Neural cell (in vitro differentiated cells): ENCODE measurements at regions not wholly inside any gene's neighbourhood (a gene's known extent, or its start where the extent isn't known, plus 50 kb on each side); places are given as distances from the start of the nearest gene placed in this dataset.

Experiments used
- H2AFZ ChIP-seq: fragments of 200-600, 300-800 bp; sonication (generic), shearing (Covaris generic); 2 replicates; pipeline ENCODE4 v1.6.0; 2014; ENCODE audit warnings: low read depth, mild to moderate bottlenecking, antibody characterized with exemption, low read length, moderate library complexity
- H3F3A ChIP-seq: fragments of 200-600 bp; shearing (Covaris generic); 2 replicates; pipeline ENCODE4 v1.6.1; 2016; ENCODE audit warnings: mild to moderate bottlenecking, moderate library complexity, mixed read lengths, antibody characterized with exemption, low read length; ENCODE audit not compliant: insufficient read depth, poor library complexity, severe bottlenecking
- H3K27ac ChIP-seq: fragments of 200-600, 300-800 bp; sonication (generic), shearing (Covaris generic); 2 replicates; pipeline ENCODE4 v1.5.1; 2014; ENCODE audit warnings: mild to moderate bottlenecking, low read length, moderate library complexity
- H3K27me3 ChIP-seq: fragments of 300-800, 200-600 bp; sonication (generic), shearing (Covaris generic); 2 replicates; pipeline ENCODE4 v1.6.0; 2014; ENCODE audit warnings: mild to moderate bottlenecking, low read depth, low read length, moderate library complexity; ENCODE audit not compliant: insufficient read depth
- H3K36me3 ChIP-seq: fragments of 300-800, 200-600 bp; sonication (generic), shearing (Covaris generic); 2 replicates; pipeline ENCODE4 v1.5.1; 2014; ENCODE audit warnings: mild to moderate bottlenecking, antibody characterized with exemption, low read length, moderate library complexity; ENCODE audit not compliant: insufficient read depth
- H3K4me2 ChIP-seq: fragments of 300-800, 200-600 bp; sonication (generic), shearing (Covaris generic); 2 replicates; pipeline ENCODE4 v1.6.0; 2014; ENCODE audit warnings: mild to moderate bottlenecking, low read length
- H3K4me3 ChIP-seq: fragments of 300-800, 200-600 bp; sonication (generic), shearing (Covaris generic); 2 replicates; pipeline ENCODE4 v1.5.1; 2014; ENCODE audit warnings: mild to moderate bottlenecking, low read length, moderate library complexity
- H3K79me2 ChIP-seq: fragments of 200-600 bp; shearing (Covaris generic); replicated peaks from 2 replicates; pipeline ENCODE4 v1.6.0; 2014; ENCODE audit warnings: mild to moderate bottlenecking, low read length, moderate library complexity; ENCODE audit not compliant: insufficient read depth
- H3K9ac ChIP-seq: fragments of 300-800, 200-600 bp; sonication (generic), shearing (Covaris generic); 2 replicates; pipeline ENCODE4 v1.6.1; 2016; ENCODE audit warnings: mild to moderate bottlenecking, low read length, mixed read lengths
- H3K9me2 ChIP-seq: fragments of 200-600 bp; shearing (Covaris generic); 2 replicates; pipeline ENCODE4 v1.6.1; 2016; ENCODE audit warnings: mild to moderate bottlenecking, low read length, mixed read lengths; ENCODE audit not compliant: insufficient read depth
- H3K9me3 ChIP-seq: fragments of 200-600, 300-800 bp; sonication (generic), shearing (Covaris generic); 2 replicates; pipeline ENCODE4 v1.6.1; 2016; ENCODE audit warnings: mild to moderate bottlenecking, mixed run types, low read length, moderate library complexity, mixed read lengths
- H4K20me1 ChIP-seq: fragments of 200-600 bp; shearing (Covaris generic); 2 replicates; pipeline ENCODE4 v1.6.1; 2016; ENCODE audit warnings: mild to moderate bottlenecking, mixed run types; ENCODE audit not compliant: insufficient read depth
- EP300 ChIP-seq: fragments of 450-650 bp; conservative IDR thresholded peaks from 2 replicates; pipeline ENCODE4 v1.6.1; 2014; ENCODE audit warnings: antibody characterized with exemption, mild to moderate bottlenecking, moderate library complexity; ENCODE audit not compliant: poor library complexity, severe bottlenecking
- EZH2 ChIP-seq: fragments of 200-600, 300-800 bp; shearing (Covaris generic), sonication (generic); IDR thresholded peaks from 2 replicates; pipeline ENCODE4 v1.6.1; 2014; ENCODE audit warnings: antibody characterized with exemption, low read length, borderline replicate concordance, mild to moderate bottlenecking; ENCODE audit not compliant: insufficient read depth, poor library complexity, severe bottlenecking
- MXI1 ChIP-seq: fragments of 450-650 bp; conservative IDR thresholded peaks from 2 replicates; pipeline ENCODE4 v1.6.1; 2014; ENCODE audit warnings: antibody characterized with exemption, mild to moderate bottlenecking; ENCODE audit not compliant: poor library complexity, severe bottlenecking
- POLR2AphosphoS5 ChIP-seq: IDR thresholded peaks from 2 replicates; pipeline ENCODE4 v1.6.1; 2012
- RAD21 ChIP-seq: fragments of 450-650 bp; conservative IDR thresholded peaks from 2 replicates; pipeline ENCODE4 v1.6.1; 2014; ENCODE audit warnings: antibody characterized with exemption, mild to moderate bottlenecking, moderate library complexity
- SMC3 ChIP-seq: fragments of 450-650 bp; conservative IDR thresholded peaks from 2 replicates; pipeline ENCODE4 v1.6.1; 2014; ENCODE audit warnings: antibody characterized with exemption, mild to moderate bottlenecking, moderate library complexity; ENCODE audit not compliant: poor library complexity
- TAF1 ChIP-seq: IDR thresholded peaks from 2 replicates; pipeline ENCODE4 v1.6.1; 2012; ENCODE audit warnings: low read depth
- TF ChIP-seq, protein P1 (sequence below): IDR thresholded peaks from 2 replicates; pipeline ENCODE4 v1.6.1; 2012; ENCODE audit warnings: borderline replicate concordance
- TF ChIP-seq, protein P2 (sequence below): fragments of 450-650 bp; IDR thresholded peaks from 2 replicates; pipeline ENCODE4 v1.5.1; 2014; ENCODE audit warnings: antibody characterized with exemption, mild to moderate bottlenecking, moderate library complexity; ENCODE audit not compliant: poor library complexity, severe bottlenecking

DNA sequence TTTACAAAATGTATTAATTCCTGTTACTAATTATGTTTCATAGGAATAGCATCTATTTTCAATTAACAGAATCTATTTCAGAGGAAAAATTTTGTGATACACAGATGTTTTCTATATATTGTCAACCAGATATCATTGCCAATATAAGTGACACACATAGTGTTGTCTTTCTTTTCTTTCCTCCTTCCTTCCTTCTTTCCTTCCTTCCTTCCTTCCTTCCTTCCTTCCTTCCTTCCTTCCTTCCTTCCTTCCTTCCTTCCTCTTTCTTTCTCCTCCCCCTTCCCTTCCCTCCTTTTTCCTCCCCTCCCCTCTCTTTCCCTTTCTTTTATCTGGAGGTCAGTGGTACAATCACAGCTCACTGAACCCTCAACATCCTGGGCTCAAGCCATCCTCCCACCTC is 146.5 kb upstream of the DSEL start:
- TF ChIP-seq EP300 (no peak), SMC3 (no peak), TAF1 (no peak), RAD21 (no peak), EZH2 (no peak), MXI1 (no peak), POLR2AphosphoS5 (no peak)
- TF ChIP-seq, protein P1, sequence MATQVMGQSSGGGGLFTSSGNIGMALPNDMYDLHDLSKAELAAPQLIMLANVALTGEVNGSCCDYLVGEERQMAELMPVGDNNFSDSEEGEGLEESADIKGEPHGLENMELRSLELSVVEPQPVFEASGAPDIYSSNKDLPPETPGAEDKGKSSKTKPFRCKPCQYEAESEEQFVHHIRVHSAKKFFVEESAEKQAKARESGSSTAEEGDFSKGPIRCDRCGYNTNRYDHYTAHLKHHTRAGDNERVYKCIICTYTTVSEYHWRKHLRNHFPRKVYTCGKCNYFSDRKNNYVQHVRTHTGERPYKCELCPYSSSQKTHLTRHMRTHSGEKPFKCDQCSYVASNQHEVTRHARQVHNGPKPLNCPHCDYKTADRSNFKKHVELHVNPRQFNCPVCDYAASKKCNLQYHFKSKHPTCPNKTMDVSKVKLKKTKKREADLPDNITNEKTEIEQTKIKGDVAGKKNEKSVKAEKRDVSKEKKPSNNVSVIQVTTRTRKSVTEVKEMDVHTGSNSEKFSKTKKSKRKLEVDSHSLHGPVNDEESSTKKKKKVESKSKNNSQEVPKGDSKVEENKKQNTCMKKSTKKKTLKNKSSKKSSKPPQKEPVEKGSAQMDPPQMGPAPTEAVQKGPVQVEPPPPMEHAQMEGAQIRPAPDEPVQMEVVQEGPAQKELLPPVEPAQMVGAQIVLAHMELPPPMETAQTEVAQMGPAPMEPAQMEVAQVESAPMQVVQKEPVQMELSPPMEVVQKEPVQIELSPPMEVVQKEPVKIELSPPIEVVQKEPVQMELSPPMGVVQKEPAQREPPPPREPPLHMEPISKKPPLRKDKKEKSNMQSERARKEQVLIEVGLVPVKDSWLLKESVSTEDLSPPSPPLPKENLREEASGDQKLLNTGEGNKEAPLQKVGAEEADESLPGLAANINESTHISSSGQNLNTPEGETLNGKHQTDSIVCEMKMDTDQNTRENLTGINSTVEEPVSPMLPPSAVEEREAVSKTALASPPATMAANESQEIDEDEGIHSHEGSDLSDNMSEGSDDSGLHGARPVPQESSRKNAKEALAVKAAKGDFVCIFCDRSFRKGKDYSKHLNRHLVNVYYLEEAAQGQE, result no peak
- TF ChIP-seq, protein P2, sequence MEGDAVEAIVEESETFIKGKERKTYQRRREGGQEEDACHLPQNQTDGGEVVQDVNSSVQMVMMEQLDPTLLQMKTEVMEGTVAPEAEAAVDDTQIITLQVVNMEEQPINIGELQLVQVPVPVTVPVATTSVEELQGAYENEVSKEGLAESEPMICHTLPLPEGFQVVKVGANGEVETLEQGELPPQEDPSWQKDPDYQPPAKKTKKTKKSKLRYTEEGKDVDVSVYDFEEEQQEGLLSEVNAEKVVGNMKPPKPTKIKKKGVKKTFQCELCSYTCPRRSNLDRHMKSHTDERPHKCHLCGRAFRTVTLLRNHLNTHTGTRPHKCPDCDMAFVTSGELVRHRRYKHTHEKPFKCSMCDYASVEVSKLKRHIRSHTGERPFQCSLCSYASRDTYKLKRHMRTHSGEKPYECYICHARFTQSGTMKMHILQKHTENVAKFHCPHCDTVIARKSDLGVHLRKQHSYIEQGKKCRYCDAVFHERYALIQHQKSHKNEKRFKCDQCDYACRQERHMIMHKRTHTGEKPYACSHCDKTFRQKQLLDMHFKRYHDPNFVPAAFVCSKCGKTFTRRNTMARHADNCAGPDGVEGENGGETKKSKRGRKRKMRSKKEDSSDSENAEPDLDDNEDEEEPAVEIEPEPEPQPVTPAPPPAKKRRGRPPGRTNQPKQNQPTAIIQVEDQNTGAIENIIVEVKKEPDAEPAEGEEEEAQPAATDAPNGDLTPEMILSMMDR, result no peak

DNA sequence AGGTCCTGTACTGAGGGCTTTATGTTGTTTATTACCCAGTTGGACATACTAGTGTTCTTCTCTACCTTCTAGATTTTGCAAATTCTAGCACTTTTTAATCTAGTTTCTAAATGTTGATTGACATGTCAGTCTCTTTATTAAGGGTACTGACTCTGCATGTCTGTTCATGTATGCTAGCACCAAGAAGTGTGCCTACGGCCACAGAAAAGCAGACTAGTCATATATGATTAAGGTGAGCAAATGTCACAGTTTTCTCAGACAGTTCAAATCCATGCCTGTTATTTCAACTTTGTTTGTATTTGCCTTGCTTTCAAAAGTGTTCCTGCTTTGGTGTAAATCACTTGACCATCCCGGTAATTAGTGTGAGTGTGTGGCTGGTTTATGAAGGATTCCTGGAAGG is 145.0 kb upstream of the DSEL start:
- Histone ChIP-seq H3F3A (no peaks in the 10 kb centered on the region), H3K9me3 (no peaks in the 10 kb centered on the region), H3K36me3 (no peaks in the 10 kb centered on the region), H4K20me1 (no peaks in the 10 kb centered on the region), H3K9ac (no peak overlapping the region), H2AFZ (no peak overlapping the region), H3K79me2 (no peaks in the 10 kb centered on the region), H3K4me2 (no peak overlapping the region), H3K4me3 (no peak overlapping the region), H3K27ac (no peak overlapping the region), H3K27me3 (no peaks in the 10 kb centered on the region), H3K9me2 (no peaks in the 10 kb centered on the region)
- TF ChIP-seq, protein P1, result no peak
- TF ChIP-seq, protein P2, result no peak
- TF ChIP-seq POLR2AphosphoS5, result no peak
- TF ChIP-seq EP300, result no peak
- no peak for TF ChIP-seq SMC3
- TF ChIP-seq TAF1, result no peak
- TF ChIP-seq RAD21, result no peak
- no peak for TF ChIP-seq MXI1
- no peak for TF ChIP-seq EZH2

More for the DNA sequence above, 146.5 kb upstream of the DSEL start:
- H3K4me3 ChIP-seq, result no peak overlapping the region
- no peak overlapping the region for H3K9ac ChIP-seq
- no peaks in the 10 kb centered on the region for H3K36me3 ChIP-seq
- H3K27ac ChIP-seq, result no peak overlapping the region
- no peak overlapping the region for H3K4me2 ChIP-seq
- H3K9me3 ChIP-seq, result no peaks in the 10 kb centered on the region
- no peaks in the 10 kb centered on the region for H3K9me2 ChIP-seq
- H3F3A ChIP-seq, result no peaks in the 10 kb centered on the region
- no peak overlapping the region for H2AFZ ChIP-seq
- no peaks in the 10 kb centered on the region for H3K79me2 ChIP-seq
- H4K20me1 ChIP-seq, result no peaks in the 10 kb centered on the region
- no peaks in the 10 kb centered on the region for H3K27me3 ChIP-seq
